EH (cell line): ENCODE measurements at regions not wholly inside any gene's neighbourhood (a gene's known extent, or its start where the extent isn't known, plus 50 kb on each side); places are given as distances from the start of the nearest gene placed in this dataset.
A peak's percentile ranks its signal among the peaks of the same experiment; 100 is the strongest.

Experiments used
- DNase-seq: peaks from one replicate; pipeline ENCODE4 v3.0.0-alpha.2; 2015; ENCODE audit warnings: low read depth

GRCh38 chr4:180810581-180810980, 1432.6 kb upstream of the TENM3 start:
- DNase-seq, result no peak

- DNase-seq, result no peak
These were observed 1431.6 kb upstream of the TENM3 start for GRCh38 chr4:180811556-180811955.

GRCh38 chr4:180812783-180813182, 1430.4 kb upstream of the TENM3 start:
- DNase-seq, result no peak

- no peak for DNase-seq
These were observed 1428.3 kb upstream of the TENM3 start for GRCh38 chr4:180814875-180815417.

GRCh38 chr4:180817529-180817928, 1425.7 kb upstream of the TENM3 start:
- DNase-seq, result no peak

- DNase-seq, result no peak
These were observed 1420.1 kb upstream of the TENM3 start for GRCh38 chr4:180823108-180823507.

GRCh38 chr4:180827232-180828009, 1415.8 kb upstream of the TENM3 start:
- peak; percentile 41 for DNase-seq

GRCh38 chr4:180828455-180829018, 1414.7 kb upstream of the TENM3 start:
- DNase-seq, result peak; percentile 57

GRCh38 chr4:180832073-180832472, 1411.1 kb upstream of the TENM3 start:
- DNase-seq, result peak; percentile 1

- DNase-seq, result no peak
These were observed 1403.1 kb upstream of the TENM3 start for GRCh38 chr4:180840142-180840541.

- DNase-seq, result no peak
These were observed 1392.8 kb upstream of the TENM3 start for GRCh38 chr4:180850318-180850940.

GRCh38 chr4:180852738-180853137, 1390.5 kb upstream of the TENM3 start:
- no peak for DNase-seq

GRCh38 chr4:180855184-180855583, 1388.0 kb upstream of the TENM3 start:
- no peak for DNase-seq

GRCh38 chr4:180860089-180860720, 1383.0 kb upstream of the TENM3 start:
- DNase-seq, result no peak

GRCh38 chr4:180861651-180862050, 1381.6 kb upstream of the TENM3 start:
- DNase-seq, result no peak

GRCh38 chr4:180866933-180867643, 1376.1 kb upstream of the TENM3 start:
- no peak for DNase-seq

GRCh38 chr4:180870623-180871022, 1372.6 kb upstream of the TENM3 start:
- no peak for DNase-seq

- no peak for DNase-seq
These were observed 1344.9 kb upstream of the TENM3 start for GRCh38 chr4:180898305-180898704.

GRCh38 chr4:180900781-180901180, 1342.4 kb upstream of the TENM3 start:
- no peak for DNase-seq

- DNase-seq, result peak; percentile 36
These were observed 1333.9 kb upstream of the TENM3 start for GRCh38 chr4:180909279-180909678.

GRCh38 chr4:180913750-180914149, 1329.5 kb upstream of the TENM3 start:
- peak; percentile 72 for DNase-seq

GRCh38 chr4:180923486-180923885, 1319.7 kb upstream of the TENM3 start:
- DNase-seq, result peak; percentile 78
